Caco-2 (cell line): ENCODE measurements at regions not wholly inside any gene's neighbourhood (a gene's known extent, or its start where the extent isn't known, plus 50 kb on each side); places are given as distances from the start of the nearest gene placed in this dataset.

Experiments
- BruUV-seq: library from RNA; stranded (reverse); fragments of 400-500 nt; replicated peaks from 2 replicates; lab custom pipeline; 2021; lab: Mats Ljungman, UMichigan
- CTCF ChIA-PET: fragments of 300-600 bp; sonication (Branson Sonifier 250); formaldehyde crosslinking; loops from one replicate; lab custom pipeline; 2022; ENCODE audit warnings: antibody characterized with exemption; lab: Charles Lee
- POLR2A ChIA-PET: fragments of 300-600 bp; sonication (Branson Sonifier 250); formaldehyde crosslinking; loops from one replicate; lab custom pipeline; 2022; ENCODE audit warnings: antibody characterized with exemption; lab: Charles Lee
- DNase-seq, 2 experiments: peaks; one replicate each; pipeline versions ENCODE4 v3.0.0 to v3.0.0-alpha.2; 2020 to 2022
- H3K27me3 ChIP-seq: replicated peaks from 2 replicates; pipeline ENCODE4 v1.6.0; 2011; ENCODE audit warnings: low read length; ENCODE audit not compliant: control insufficient read depth, insufficient read depth
- H3K36me3 ChIP-seq: 2 replicates; pipeline ENCODE4 v1.5.1; 2011; ENCODE audit warnings: low read length; ENCODE audit not compliant: control insufficient read depth, insufficient read depth
- H3K4me1 ChIP-seq: fragments of 250-450 bp; sonication (Bioruptor Pico); 2 replicates; pipeline ENCODE4 v1.5.1; 2020; ENCODE audit warnings: mild to moderate bottlenecking
- H3K4me3 ChIP-seq: 2 replicates; pipeline ENCODE4 v1.5.1; 2011; ENCODE audit warnings: low read depth, mild to moderate bottlenecking, control low read depth, low read length
- H3K9me3 ChIP-seq: fragments of 250-450 bp; sonication (Bioruptor Pico); 2 replicates; pipeline ENCODE4 v1.5.1; 2020; ENCODE audit warnings: mild to moderate bottlenecking, moderate library complexity
- H3K27ac Mint-ChIP-seq: one replicate; pipeline ENCODE4 v1.8.0; 2022; ENCODE audit warnings: mixed read lengths; ENCODE audit not compliant: unreplicated experiment
- H3K27me3 Mint-ChIP-seq: one replicate; pipeline ENCODE4 v1.8.0; 2022; ENCODE audit warnings: mixed read lengths; ENCODE audit not compliant: insufficient read depth, unreplicated experiment
- H3K36me3 Mint-ChIP-seq: one replicate; pipeline ENCODE4 v1.8.0; 2022; ENCODE audit warnings: mild to moderate bottlenecking, mixed read lengths; ENCODE audit not compliant: insufficient read depth, unreplicated experiment
- H3K4me1 Mint-ChIP-seq: one replicate; pipeline ENCODE4 v1.8.0; 2022; ENCODE audit warnings: low read depth, mixed read lengths; ENCODE audit not compliant: unreplicated experiment
- H3K4me3 Mint-ChIP-seq: one replicate; pipeline ENCODE4 v1.8.0; 2022; ENCODE audit warnings: mild to moderate bottlenecking, moderate library complexity, mixed read lengths; ENCODE audit not compliant: unreplicated experiment
- H3K9me3 Mint-ChIP-seq: one replicate; pipeline ENCODE4 v1.8.0; 2022; ENCODE audit warnings: mixed read lengths; ENCODE audit not compliant: unreplicated experiment
- intact Hi-C: fragments of 100-400 bp; cut with micrococcal nuclease; formaldehyde crosslinking; loops from one replicate; pipeline ENCODE4 v1.10.0; 2022; ENCODE audit not compliant: unreplicated experiment
- TF ChIP-seq, protein P1 (sequence below), 2 experiments: fragments of 200-600 bp in 1 of 2; IDR thresholded peaks; 1 replicate in 1 of 2; 2 replicates in 1 of 2; pipeline versions ENCODE4 v1.5.1 to v1.8.0; 2011 to 2022; ENCODE audit warnings: antibody characterized with exemption in 1 of 2, control low read depth in 1 of 2, inconsistent platforms in 1 of 2, low read depth in 1 of 2, low read length in 1 of 2, mild to moderate bottlenecking in 1 of 2, moderate library complexity in 1 of 2; ENCODE audit not compliant: insufficient read depth in 1 of 2, severe bottlenecking in 1 of 2, unreplicated experiment in 1 of 2

DNA sequence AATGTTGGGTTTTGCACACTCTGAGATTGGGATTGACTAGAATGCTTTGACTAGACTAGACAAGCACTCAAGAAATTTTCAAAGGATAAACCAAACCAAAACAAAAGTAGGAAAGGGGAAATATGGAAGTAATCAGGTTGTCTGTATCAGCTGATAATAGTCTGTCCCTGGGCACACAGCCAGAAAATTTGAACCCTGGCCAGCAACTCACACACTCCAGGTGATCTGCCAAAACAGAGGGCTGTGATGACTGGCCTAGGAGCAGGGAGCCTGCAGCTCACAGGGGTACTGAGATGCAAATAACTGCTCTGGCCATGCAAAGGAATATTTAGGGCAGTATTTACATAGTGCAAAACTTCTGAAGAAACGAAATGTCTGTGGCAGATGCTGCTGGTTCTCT is 112.3 kb upstream of the SMIM23 start:
- no peaks in the 10 kb centered on the region for H3K9me3 ChIP-seq
- H3K27me3 Mint-ChIP-seq = peaks cover 20% of the 10 kb centered on the region
- ChIA-PET POLR2A (no interaction called here), CTCF (no interaction called here)
- H3K4me3 Mint-ChIP-seq = no peak overlapping the region
- no peaks in the 10 kb centered on the region for H3K36me3 ChIP-seq
- no peak overlapping the region for H3K4me3 ChIP-seq
- no peaks in the 10 kb centered on the region for H3K9me3 Mint-ChIP-seq
- no peaks in the 10 kb centered on the region for H3K4me1 Mint-ChIP-seq
- DNase-seq = no peak
- H3K27ac Mint-ChIP-seq = no peak overlapping the region
- TF ChIP-seq, protein P1, sequence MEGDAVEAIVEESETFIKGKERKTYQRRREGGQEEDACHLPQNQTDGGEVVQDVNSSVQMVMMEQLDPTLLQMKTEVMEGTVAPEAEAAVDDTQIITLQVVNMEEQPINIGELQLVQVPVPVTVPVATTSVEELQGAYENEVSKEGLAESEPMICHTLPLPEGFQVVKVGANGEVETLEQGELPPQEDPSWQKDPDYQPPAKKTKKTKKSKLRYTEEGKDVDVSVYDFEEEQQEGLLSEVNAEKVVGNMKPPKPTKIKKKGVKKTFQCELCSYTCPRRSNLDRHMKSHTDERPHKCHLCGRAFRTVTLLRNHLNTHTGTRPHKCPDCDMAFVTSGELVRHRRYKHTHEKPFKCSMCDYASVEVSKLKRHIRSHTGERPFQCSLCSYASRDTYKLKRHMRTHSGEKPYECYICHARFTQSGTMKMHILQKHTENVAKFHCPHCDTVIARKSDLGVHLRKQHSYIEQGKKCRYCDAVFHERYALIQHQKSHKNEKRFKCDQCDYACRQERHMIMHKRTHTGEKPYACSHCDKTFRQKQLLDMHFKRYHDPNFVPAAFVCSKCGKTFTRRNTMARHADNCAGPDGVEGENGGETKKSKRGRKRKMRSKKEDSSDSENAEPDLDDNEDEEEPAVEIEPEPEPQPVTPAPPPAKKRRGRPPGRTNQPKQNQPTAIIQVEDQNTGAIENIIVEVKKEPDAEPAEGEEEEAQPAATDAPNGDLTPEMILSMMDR (IDR thresholded peaks at IDR 0.05; ENCODE audit: insufficient read depth in 1 of 2, low read depth in 1 of 2, low read length in 1 of 2, severe bottlenecking in 1 of 2, unreplicated experiment in 1 of 2) = no peak
- H3K4me1 ChIP-seq = no peaks in the 10 kb centered on the region
- intact Hi-C loops = no loop called here
- no TSS peak for BruUV-seq
- H3K27me3 ChIP-seq = no peaks in the 10 kb centered on the region
- H3K36me3 Mint-ChIP-seq = no peaks in the 10 kb centered on the region

DNA sequence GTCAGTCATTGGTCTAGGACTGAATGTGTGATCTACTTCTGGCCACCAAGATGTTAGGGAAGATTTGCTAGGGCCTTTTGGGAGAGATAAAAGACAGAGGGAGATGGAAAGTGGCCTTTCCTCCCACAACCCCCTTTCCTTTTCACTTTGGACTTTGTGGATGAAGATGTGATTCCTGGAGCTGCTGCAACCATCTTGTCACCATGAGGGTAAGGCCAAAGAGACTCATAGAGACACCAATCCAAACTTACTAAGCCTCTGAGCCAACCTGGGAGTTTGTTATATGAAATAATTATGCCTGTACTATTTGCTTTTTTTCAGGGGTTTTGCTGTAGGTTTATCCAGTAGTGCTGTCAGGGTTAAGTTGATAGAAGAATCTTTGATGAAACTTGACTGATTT is 111.8 kb upstream of the SMIM23 start:
- DNase-seq = no peak
- TF ChIP-seq, protein P1 (IDR thresholded peaks at IDR 0.05; ENCODE audit: insufficient read depth in 1 of 2, low read depth in 1 of 2, low read length in 1 of 2, severe bottlenecking in 1 of 2, unreplicated experiment in 1 of 2) = no peak
- no peak overlapping the region for H3K27ac Mint-ChIP-seq
- H3K4me1 Mint-ChIP-seq = no peaks in the 10 kb centered on the region
- intact Hi-C loops = no loop called here
- no peaks in the 10 kb centered on the region for H3K4me1 ChIP-seq
- peaks cover 20% of the 10 kb centered on the region for H3K27me3 Mint-ChIP-seq
- no peaks in the 10 kb centered on the region for H3K36me3 ChIP-seq
- ChIA-PET CTCF (no interaction called here), POLR2A (no interaction called here)
- no peaks in the 10 kb centered on the region for H3K36me3 Mint-ChIP-seq
- no peaks in the 10 kb centered on the region for H3K9me3 ChIP-seq
- no peaks in the 10 kb centered on the region for H3K9me3 Mint-ChIP-seq
- BruUV-seq = no TSS peak
- no peak overlapping the region for H3K4me3 Mint-ChIP-seq
- H3K27me3 ChIP-seq = no peaks in the 10 kb centered on the region
- H3K4me3 ChIP-seq = no peak overlapping the region

DNA sequence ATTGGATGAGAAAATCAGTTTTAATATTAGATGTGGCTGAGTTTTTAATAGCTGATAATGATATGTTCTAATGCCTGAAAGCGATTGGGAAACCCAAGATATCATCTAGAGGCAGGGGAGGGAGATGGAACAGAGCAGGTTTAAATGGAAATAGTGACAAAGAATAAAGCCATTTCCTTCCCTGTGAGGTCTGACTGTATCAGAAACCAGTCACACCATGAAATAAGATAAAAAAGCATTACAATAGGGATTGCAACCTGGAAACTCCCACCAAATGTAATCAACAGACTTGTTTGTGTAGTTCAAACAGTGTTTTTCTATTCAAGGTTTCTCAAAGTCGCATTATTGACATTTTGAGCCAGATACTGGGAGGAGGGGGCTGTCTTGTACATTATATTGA is 110.1 kb upstream of the SMIM23 start:
- peaks cover 19% of the 10 kb centered on the region for H3K27me3 Mint-ChIP-seq
- no peak overlapping the region for H3K27ac Mint-ChIP-seq
- no peak for DNase-seq
- H3K27me3 ChIP-seq = no peaks in the 10 kb centered on the region
- H3K9me3 ChIP-seq = no peaks in the 10 kb centered on the region
- ChIA-PET CTCF (no interaction called here), POLR2A (no interaction called here)
- TF ChIP-seq, protein P1 (IDR thresholded peaks at IDR 0.05; ENCODE audit: insufficient read depth in 1 of 2, low read depth in 1 of 2, low read length in 1 of 2, severe bottlenecking in 1 of 2, unreplicated experiment in 1 of 2) = no peak
- no peaks in the 10 kb centered on the region for H3K9me3 Mint-ChIP-seq
- H3K4me1 ChIP-seq = no peaks in the 10 kb centered on the region
- no peaks in the 10 kb centered on the region for H3K36me3 Mint-ChIP-seq
- H3K36me3 ChIP-seq = no peaks in the 10 kb centered on the region
- H3K4me1 Mint-ChIP-seq = no peaks in the 10 kb centered on the region
- H3K4me3 Mint-ChIP-seq = no peak overlapping the region
- H3K4me3 ChIP-seq = no peak overlapping the region
- intact Hi-C loops = no loop called here
- no TSS peak for BruUV-seq
